HL-60 (cell line): ENCODE measurements at regions not wholly inside any gene's neighbourhood (a gene's known extent, or its start where the extent isn't known, plus 50 kb on each side); places are given as distances from the start of the nearest gene placed in this dataset.

Source experiments
- DNase-seq, 2 experiments: peaks; one replicate each; pipeline ENCODE4 v3.0.0-alpha.2; 2010 to 2020; ENCODE audit warnings: low read depth in 1 of 2, low spot score in 1 of 2
- H3K27ac ChIP-seq: fragments of 250-450 bp; sonication (Bioruptor Pico); replicated peaks from 2 replicates; pipeline ENCODE4 v1.5.1; 2020; ENCODE audit warnings: mild to moderate bottlenecking, moderate library complexity
- H3K27me3 ChIP-seq: fragments of 250-450 bp; sonication (Bioruptor Pico); 2 replicates; pipeline ENCODE4 v1.5.1; 2021; ENCODE audit warnings: mild to moderate bottlenecking, moderate library complexity; ENCODE audit not compliant: insufficient read depth, poor library complexity, severe bottlenecking
- H3K4me3 ChIP-seq: replicated peaks from 2 replicates; pipeline ENCODE4 v1.5.1; 2011; ENCODE audit warnings: mild to moderate bottlenecking, control low read depth, low read length; ENCODE audit not compliant: insufficient read depth
- GABPA ChIP-seq: IDR thresholded peaks from 2 replicates; pipeline ENCODE4 v1.6.1; 2012; ENCODE audit warnings: low read depth
- POLR2AphosphoS5 ChIP-seq: IDR thresholded peaks from 2 replicates; pipeline ENCODE4 v1.6.1; 2012; ENCODE audit warnings: low read depth
- SPI1 ChIP-seq: IDR thresholded peaks from 2 replicates; pipeline ENCODE4 v1.6.1; 2012; ENCODE audit warnings: low read depth, mild to moderate bottlenecking, borderline replicate concordance
- TF ChIP-seq, protein P1 (sequence below): IDR thresholded peaks from one replicate; pipeline ENCODE4 v1.5.1; 2011; ENCODE audit warnings: low read length, control low read depth, inconsistent platforms; ENCODE audit not compliant: insufficient read depth
- TF ChIP-seq, protein P2 (sequence below): IDR thresholded peaks from 2 replicates; pipeline ENCODE4 v1.6.1; 2012; ENCODE audit warnings: low read depth; ENCODE audit not compliant: insufficient replicate concordance

DNA sequence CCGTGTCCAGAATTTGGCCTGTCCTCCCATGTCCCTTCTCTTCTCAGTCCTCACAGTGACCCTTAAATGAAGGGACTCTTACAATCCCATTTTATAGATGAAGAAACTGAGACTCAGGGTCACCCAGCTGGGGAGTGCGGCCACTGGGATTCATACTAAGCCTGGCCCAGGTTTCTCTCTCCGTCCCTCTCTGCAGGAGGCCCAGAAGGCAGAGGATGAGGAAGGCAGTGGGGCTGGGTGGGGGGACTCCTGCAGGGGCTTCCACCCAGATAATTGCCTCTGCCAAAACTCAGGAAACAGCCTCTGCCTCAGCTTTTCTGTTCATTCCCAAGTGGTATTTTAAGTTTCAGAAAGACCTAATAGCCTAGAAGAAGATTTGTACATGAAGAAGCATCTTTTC, 299.8 kb downstream of the MATN1 start:
- H3K27ac ChIP-seq, result no peak overlapping the region
- H3K4me3 ChIP-seq, result no peak overlapping the region
- no peaks in the 10 kb centered on the region for H3K27me3 ChIP-seq
- TF ChIP-seq, protein P1, sequence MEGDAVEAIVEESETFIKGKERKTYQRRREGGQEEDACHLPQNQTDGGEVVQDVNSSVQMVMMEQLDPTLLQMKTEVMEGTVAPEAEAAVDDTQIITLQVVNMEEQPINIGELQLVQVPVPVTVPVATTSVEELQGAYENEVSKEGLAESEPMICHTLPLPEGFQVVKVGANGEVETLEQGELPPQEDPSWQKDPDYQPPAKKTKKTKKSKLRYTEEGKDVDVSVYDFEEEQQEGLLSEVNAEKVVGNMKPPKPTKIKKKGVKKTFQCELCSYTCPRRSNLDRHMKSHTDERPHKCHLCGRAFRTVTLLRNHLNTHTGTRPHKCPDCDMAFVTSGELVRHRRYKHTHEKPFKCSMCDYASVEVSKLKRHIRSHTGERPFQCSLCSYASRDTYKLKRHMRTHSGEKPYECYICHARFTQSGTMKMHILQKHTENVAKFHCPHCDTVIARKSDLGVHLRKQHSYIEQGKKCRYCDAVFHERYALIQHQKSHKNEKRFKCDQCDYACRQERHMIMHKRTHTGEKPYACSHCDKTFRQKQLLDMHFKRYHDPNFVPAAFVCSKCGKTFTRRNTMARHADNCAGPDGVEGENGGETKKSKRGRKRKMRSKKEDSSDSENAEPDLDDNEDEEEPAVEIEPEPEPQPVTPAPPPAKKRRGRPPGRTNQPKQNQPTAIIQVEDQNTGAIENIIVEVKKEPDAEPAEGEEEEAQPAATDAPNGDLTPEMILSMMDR, result no peak
- TF ChIP-seq POLR2AphosphoS5, result no peak
- no peak for TF ChIP-seq GABPA
- TF ChIP-seq, protein P2, sequence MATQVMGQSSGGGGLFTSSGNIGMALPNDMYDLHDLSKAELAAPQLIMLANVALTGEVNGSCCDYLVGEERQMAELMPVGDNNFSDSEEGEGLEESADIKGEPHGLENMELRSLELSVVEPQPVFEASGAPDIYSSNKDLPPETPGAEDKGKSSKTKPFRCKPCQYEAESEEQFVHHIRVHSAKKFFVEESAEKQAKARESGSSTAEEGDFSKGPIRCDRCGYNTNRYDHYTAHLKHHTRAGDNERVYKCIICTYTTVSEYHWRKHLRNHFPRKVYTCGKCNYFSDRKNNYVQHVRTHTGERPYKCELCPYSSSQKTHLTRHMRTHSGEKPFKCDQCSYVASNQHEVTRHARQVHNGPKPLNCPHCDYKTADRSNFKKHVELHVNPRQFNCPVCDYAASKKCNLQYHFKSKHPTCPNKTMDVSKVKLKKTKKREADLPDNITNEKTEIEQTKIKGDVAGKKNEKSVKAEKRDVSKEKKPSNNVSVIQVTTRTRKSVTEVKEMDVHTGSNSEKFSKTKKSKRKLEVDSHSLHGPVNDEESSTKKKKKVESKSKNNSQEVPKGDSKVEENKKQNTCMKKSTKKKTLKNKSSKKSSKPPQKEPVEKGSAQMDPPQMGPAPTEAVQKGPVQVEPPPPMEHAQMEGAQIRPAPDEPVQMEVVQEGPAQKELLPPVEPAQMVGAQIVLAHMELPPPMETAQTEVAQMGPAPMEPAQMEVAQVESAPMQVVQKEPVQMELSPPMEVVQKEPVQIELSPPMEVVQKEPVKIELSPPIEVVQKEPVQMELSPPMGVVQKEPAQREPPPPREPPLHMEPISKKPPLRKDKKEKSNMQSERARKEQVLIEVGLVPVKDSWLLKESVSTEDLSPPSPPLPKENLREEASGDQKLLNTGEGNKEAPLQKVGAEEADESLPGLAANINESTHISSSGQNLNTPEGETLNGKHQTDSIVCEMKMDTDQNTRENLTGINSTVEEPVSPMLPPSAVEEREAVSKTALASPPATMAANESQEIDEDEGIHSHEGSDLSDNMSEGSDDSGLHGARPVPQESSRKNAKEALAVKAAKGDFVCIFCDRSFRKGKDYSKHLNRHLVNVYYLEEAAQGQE, result no peak
- no peak for TF ChIP-seq SPI1
- DNase-seq, result no peak

DNA sequence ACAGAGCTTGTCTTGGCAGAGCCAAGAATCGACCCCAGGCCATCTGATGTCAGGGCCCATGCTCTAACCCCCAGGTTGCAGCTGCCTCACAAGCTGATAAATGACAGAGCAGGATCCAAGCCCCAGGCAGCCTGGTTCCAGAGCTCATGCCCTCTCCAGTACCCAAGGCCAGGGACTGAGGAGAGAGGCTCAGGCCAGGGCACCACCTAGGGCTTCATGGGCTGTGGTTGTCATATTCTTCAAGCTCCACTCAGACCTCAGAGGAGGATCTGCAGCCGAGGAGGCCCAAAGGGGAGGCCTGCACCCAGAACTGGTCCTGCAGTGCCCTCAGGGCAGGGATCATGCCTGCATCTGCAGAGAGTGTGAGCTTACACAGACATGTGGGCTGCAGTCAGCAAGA, 301.1 kb downstream of the MATN1 start:
- Histone ChIP-seq H3K27me3 (no peaks in the 10 kb centered on the region), H3K27ac (no peak overlapping the region), H3K4me3 (no peak overlapping the region)
- TF ChIP-seq SPI1 (no peak), GABPA (no peak)
- no peak for DNase-seq

DNA sequence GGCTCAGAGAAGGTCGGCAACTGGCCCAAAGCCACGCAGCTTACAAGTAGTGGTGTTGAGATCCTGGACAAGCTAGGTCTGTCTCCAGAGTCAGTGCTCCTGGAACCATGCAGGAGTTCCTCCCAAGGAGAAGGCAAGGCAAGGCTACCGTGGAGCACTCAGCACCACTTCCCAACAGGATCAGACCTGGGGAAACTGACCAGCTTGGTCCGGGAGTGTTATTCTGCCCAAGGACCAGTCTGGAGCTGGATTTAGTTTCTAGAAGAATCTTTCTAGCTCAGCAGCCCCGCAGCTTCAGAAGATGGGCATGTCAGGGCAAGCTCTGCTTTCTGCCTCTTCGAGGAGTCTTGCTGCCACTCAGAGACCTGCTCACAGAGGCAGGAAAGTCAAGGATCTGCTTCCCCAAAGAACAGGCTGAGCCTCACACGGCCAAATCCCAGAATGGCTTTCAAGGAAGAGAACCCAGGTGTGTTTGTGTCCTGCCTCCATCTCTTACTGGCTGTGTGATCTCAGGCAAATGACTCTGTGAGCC, 302.8 kb downstream of the MATN1 start:
- no peak overlapping the region for H3K27ac ChIP-seq
- no peak overlapping the region for H3K4me3 ChIP-seq
- no peaks in the 10 kb centered on the region for H3K27me3 ChIP-seq
- DNase-seq, result no peak
- TF ChIP-seq SPI1 (no peak), POLR2AphosphoS5 (no peak), GABPA (no peak)
- TF ChIP-seq, protein P1, result no peak
- TF ChIP-seq, protein P2, result no peak

DNA sequence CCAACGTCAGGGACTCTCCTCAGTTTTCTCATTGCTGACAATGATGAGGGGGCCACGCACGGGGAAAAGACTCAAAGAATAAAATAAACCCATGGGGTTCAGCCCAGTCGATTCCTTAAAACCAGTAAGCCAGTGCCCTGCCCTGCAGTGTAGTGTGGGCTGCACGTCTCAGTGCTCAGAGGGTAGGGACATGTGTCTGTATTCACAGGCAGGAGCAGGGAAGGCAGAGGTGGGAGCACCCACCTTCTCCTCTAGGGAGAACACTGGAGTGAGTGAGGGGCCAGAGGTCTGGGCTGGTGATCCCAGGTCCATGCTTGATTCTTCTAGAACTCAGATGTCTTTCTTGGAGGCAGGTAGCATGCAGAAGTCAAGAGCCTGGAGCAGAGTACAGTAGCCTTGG, 303.6 kb downstream of the MATN1 start:
- TF ChIP-seq, protein P1, result no peak
- TF ChIP-seq SPI1, result no peak
- TF ChIP-seq, protein P2, result no peak
- TF ChIP-seq POLR2AphosphoS5, result no peak
- TF ChIP-seq GABPA, result no peak
- Histone ChIP-seq H3K27ac (no peak overlapping the region), H3K27me3 (no peaks in the 10 kb centered on the region), H3K4me3 (no peak overlapping the region)
- DNase-seq, result no peak
